Effector memory CD4-positive, alpha-beta T cell (primary cell): ENCODE measurements at regions not wholly inside any gene's neighbourhood (a gene's known extent, or its start where the extent isn't known, plus 50 kb on each side); places are given as distances from the start of the nearest gene placed in this dataset.

Source experiments
- DNase-seq, 3 donors: peaks; one replicate each; pipeline ENCODE4 v3.0.0-alpha.2; 2020
- H3K27ac ChIP-seq: 2 replicates; pipeline ENCODE4 v1.7.0; 2013; ENCODE audit warnings: mild to moderate bottlenecking, low read length, moderate library complexity; ENCODE audit not compliant: insufficient read depth, poor library complexity, severe bottlenecking
- H3K27me3 ChIP-seq: replicated peaks from 2 replicates; pipeline ENCODE4 v1.7.0; 2013; ENCODE audit warnings: mild to moderate bottlenecking, low read length; ENCODE audit not compliant: insufficient read depth, control insufficient read depth, poor library complexity, severe bottlenecking
- H3K36me3 ChIP-seq: 2 replicates; pipeline ENCODE4 v1.7.0; 2013; ENCODE audit warnings: mild to moderate bottlenecking, low read length, moderate library complexity; ENCODE audit not compliant: control insufficient read depth, insufficient read depth
- H3K4me1 ChIP-seq: 2 replicates; pipeline ENCODE4 v1.7.0; 2013; ENCODE audit warnings: low read length, mild to moderate bottlenecking; ENCODE audit not compliant: control insufficient read depth, insufficient read depth, poor library complexity, severe bottlenecking
- H3K4me3 ChIP-seq: 2 replicates; pipeline ENCODE4 v1.7.0; 2013; ENCODE audit warnings: low read length, low read depth, mild to moderate bottlenecking; ENCODE audit not compliant: insufficient read depth, poor library complexity, severe bottlenecking
- H3K9me3 ChIP-seq: 2 replicates; pipeline ENCODE4 v1.7.0; 2013; ENCODE audit warnings: mild to moderate bottlenecking, low read length, moderate library complexity; ENCODE audit not compliant: control insufficient read depth

DNA sequence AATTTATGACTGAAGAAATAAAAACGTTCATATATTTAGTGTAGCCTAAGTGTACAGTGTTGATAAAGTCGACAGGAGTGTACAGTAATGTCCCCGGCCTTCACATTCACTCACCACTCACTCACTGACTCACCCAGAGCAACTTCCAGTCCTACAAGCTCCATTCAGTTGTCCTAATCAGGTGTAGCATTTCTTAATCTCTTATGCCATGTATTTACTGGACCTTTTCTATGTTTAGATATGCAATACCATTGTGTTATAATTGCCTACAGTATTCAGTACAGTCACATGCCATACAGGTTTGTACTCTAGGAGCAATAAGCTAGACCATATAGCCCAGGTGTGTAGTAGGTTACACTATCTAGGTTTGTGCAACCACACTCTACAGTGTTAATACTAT, 610.2 kb upstream of the NOX3 start:
- no peak for DNase-seq
- H3K4me1 ChIP-seq = no peaks in the 10 kb centered on the region
- H3K36me3 ChIP-seq = no peaks in the 10 kb centered on the region
- H3K4me3 ChIP-seq = no peak overlapping the region
- H3K27me3 ChIP-seq = no peaks in the 10 kb centered on the region
- H3K9me3 ChIP-seq = no peaks in the 10 kb centered on the region
- H3K27ac ChIP-seq = no peak overlapping the region

GRCh38 chr6:156062091-156062563, 606.5 kb upstream of the NOX3 start:
- no peak for DNase-seq
- H3K36me3 ChIP-seq = no peaks in the 10 kb centered on the region
- H3K9me3 ChIP-seq = no peaks in the 10 kb centered on the region
- no peaks in the 10 kb centered on the region for H3K27me3 ChIP-seq
- no peak overlapping the region for H3K27ac ChIP-seq
- no peak overlapping the region for H3K4me3 ChIP-seq
- H3K4me1 ChIP-seq = no peaks in the 10 kb centered on the region

GRCh38 chr6:156061465-156061864, 605.8 kb upstream of the NOX3 start:
- Histone ChIP-seq H3K4me3 (no peak overlapping the region), H3K27ac (no peak overlapping the region), H3K4me1 (no peaks in the 10 kb centered on the region), H3K27me3 (no peaks in the 10 kb centered on the region), H3K36me3 (no peaks in the 10 kb centered on the region), H3K9me3 (no peaks in the 10 kb centered on the region)
- DNase-seq = no peak

DNA sequence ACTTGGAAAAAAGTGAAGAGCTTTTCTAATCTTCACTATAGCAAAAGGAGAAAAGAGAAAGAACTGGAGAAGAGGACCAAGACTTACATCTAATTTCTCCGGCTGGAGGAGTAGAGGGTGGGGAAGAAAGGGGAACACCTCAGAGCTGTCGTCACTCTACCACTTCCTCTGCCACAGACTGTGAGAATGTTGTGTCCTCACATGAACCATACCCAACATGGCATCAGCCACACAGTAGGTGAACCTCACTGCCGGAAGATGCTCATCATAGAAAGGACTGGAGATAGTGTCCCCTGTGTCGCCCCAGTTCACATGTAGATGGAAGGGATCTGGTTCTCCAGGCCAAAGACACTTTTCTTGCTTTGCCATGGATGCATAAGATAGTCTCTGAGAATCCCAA, 604.4 kb upstream of the NOX3 start:
- no peaks in the 10 kb centered on the region for H3K36me3 ChIP-seq
- no peak overlapping the region for H3K27ac ChIP-seq
- H3K27me3 ChIP-seq = no peaks in the 10 kb centered on the region
- no peak for DNase-seq
- H3K4me1 ChIP-seq = no peaks in the 10 kb centered on the region
- no peak overlapping the region for H3K4me3 ChIP-seq
- no peaks in the 10 kb centered on the region for H3K9me3 ChIP-seq

DNA sequence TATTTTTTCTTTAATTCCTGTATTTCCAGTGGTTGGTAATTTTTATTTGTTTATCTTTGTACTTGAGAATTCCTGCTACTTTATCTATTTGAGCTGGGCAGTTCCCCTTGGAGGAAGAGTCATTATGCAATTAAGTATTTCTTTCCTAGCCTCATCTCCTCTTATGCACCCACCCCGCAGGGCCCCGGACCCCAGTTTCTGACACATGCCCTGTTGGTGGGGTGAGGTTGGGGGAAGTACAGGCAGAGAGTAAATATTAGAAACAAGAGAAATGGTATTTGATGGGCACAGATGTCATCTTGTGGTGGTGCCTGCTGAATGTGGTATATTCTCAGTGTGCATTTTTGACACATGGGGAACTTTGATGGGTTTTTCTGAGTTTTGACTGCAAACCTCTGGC, 602.7 kb upstream of the NOX3 start:
- H3K4me1 ChIP-seq = no peaks in the 10 kb centered on the region
- no peaks in the 10 kb centered on the region for H3K27me3 ChIP-seq
- no peaks in the 10 kb centered on the region for H3K36me3 ChIP-seq
- H3K27ac ChIP-seq = no peak overlapping the region
- no peaks in the 10 kb centered on the region for H3K9me3 ChIP-seq
- DNase-seq = no peak
- no peak overlapping the region for H3K4me3 ChIP-seq

- DNase-seq = no peak
- no peaks in the 10 kb centered on the region for H3K9me3 ChIP-seq
These were observed 602.2 kb upstream of the NOX3 start for GRCh38 chr6:156057869-156058268.

GRCh38 chr6:156056085-156056484, 600.4 kb upstream of the NOX3 start:
- Histone ChIP-seq H3K27me3 (no peaks in the 10 kb centered on the region), H3K27ac (no peak overlapping the region), H3K4me1 (no peaks in the 10 kb centered on the region), H3K9me3 (no peaks in the 10 kb centered on the region), H3K36me3 (no peaks in the 10 kb centered on the region), H3K4me3 (no peak overlapping the region)
- no peak for DNase-seq

More at GRCh38 chr6:156057869-156058268, 602.2 kb upstream of the NOX3 start:
- Histone ChIP-seq H3K4me3 (no peak overlapping the region), H3K36me3 (no peaks in the 10 kb centered on the region), H3K4me1 (no peaks in the 10 kb centered on the region), H3K27ac (no peak overlapping the region), H3K27me3 (no peaks in the 10 kb centered on the region)

GRCh38 chr6:156053626-156054025, 598.0 kb upstream of the NOX3 start:
- no peak overlapping the region for H3K4me3 ChIP-seq
- no peaks in the 10 kb centered on the region for H3K4me1 ChIP-seq
- no peaks in the 10 kb centered on the region for H3K9me3 ChIP-seq
- no peaks in the 10 kb centered on the region for H3K27me3 ChIP-seq
- no peaks in the 10 kb centered on the region for H3K36me3 ChIP-seq
- DNase-seq = no peak
- H3K27ac ChIP-seq = no peak overlapping the region

GRCh38 chr6:156046841-156047449, 591.3 kb upstream of the NOX3 start:
- H3K27ac ChIP-seq = no peak overlapping the region
- no peaks in the 10 kb centered on the region for H3K27me3 ChIP-seq
- no peak for DNase-seq
- H3K9me3 ChIP-seq = no peaks in the 10 kb centered on the region
- H3K4me1 ChIP-seq = no peaks in the 10 kb centered on the region
- no peak overlapping the region for H3K4me3 ChIP-seq
- H3K36me3 ChIP-seq = no peaks in the 10 kb centered on the region

DNA sequence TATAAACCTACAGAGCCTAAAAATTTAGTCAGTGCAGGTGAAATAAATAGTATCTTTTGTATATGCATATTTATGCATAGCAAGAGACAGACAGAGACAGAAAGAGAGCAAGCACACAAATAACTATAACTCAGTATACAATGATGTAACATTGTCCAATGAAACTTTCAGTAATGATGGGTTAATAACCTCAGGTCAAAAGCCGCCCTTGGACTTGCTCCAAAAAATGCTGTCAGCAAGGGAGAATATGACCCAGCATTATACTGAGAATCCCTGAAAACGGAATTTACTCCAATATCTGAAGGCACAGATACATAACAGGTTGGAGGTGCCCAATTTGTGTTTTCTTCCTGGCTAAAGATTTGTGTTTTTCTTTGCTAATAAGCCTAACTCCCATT, 590.6 kb upstream of the NOX3 start:
- H3K4me3 ChIP-seq = no peak overlapping the region
- no peak for DNase-seq
- H3K27me3 ChIP-seq = no peaks in the 10 kb centered on the region
- H3K9me3 ChIP-seq = no peaks in the 10 kb centered on the region
- H3K4me1 ChIP-seq = no peaks in the 10 kb centered on the region
- no peak overlapping the region for H3K27ac ChIP-seq
- no peaks in the 10 kb centered on the region for H3K36me3 ChIP-seq
